ENCODE measurements at regions not wholly inside any gene's neighbourhood (a gene's known extent, or its start where the extent isn't known, plus 50 kb on each side); places are given as distances from the start of the nearest gene placed in this dataset.

GRCh38 chr1:82329226-82329625 is 528.5 kb downstream of the ADGRL2 start:
- DNase-seq, result no peak

GRCh38 chr1:82323144-82323841 is 522.6 kb downstream of the ADGRL2 start:
- intact Hi-C loops (cut with micrococcal nuclease), result no loop called here
- no peaks in the 10 kb centered on the region for H3K4me1 Mint-ChIP-seq
- CTCF ChIA-PET, result no interaction called here
- POLR2A ChIA-PET, result no interaction called here
- no peak overlapping the region for H3K4me3 Mint-ChIP-seq
- no peaks in the 10 kb centered on the region for H3K9me3 ChIP-seq (ENCODE audit: control insufficient read depth in 2 of 3, low read length in 3 of 3)
- peaks cover 0 to 6% (median 0%) of the 10 kb centered on the region in 11 donors for H3K9me3 Mint-ChIP-seq
- H3K36me3 ChIP-seq (ENCODE audit: control insufficient read depth in 2 of 3, insufficient read depth in 3 of 3, low read length in 3 of 3), result no peaks in the 10 kb centered on the region
- no peaks in the 10 kb centered on the region for H3K4me1 ChIP-seq (ENCODE audit: control insufficient read depth in 2 of 2, insufficient read depth in 2 of 2, low read length in 2 of 2)
- no peak for ATAC-seq
- H3K27ac Mint-ChIP-seq, result no peak overlapping the region
- no peak overlapping the region for H3K27ac ChIP-seq (ENCODE audit: low read depth, low read length)
- no peak overlapping the region for H3K4me3 ChIP-seq (ENCODE audit: low read length)
- DNase-seq, result no peak
- no peaks in the 10 kb centered on the region for H3K27me3 ChIP-seq (ENCODE audit: control insufficient read depth in 2 of 2, insufficient read depth in 2 of 2, low read length in 2 of 2)
- H3K27me3 Mint-ChIP-seq, result peaks cover 0 to 6% (median 0%) of the 10 kb centered on the region in 5 donors
- H3K36me3 Mint-ChIP-seq, result no peaks in the 10 kb centered on the region

More at GRCh38 chr1:82329226-82329625, 528.5 kb downstream of the ADGRL2 start:
- peaks cover 0 to 17% (median 2%) of the 10 kb centered on the region in 11 donors for H3K9me3 Mint-ChIP-seq
- H3K27ac Mint-ChIP-seq, result no peak overlapping the region
- ChIA-PET POLR2A (no interaction called here), CTCF (no interaction called here)
- ATAC-seq, result no peak
- peaks cover 0 to 4% (median 0%) of the 10 kb centered on the region in 5 donors for H3K27me3 Mint-ChIP-seq
- H3K36me3 Mint-ChIP-seq, result no peaks in the 10 kb centered on the region
- H3K4me3 ChIP-seq (ENCODE audit: low read length), result no peak overlapping the region
- H3K27ac ChIP-seq (ENCODE audit: low read depth, low read length), result no peak overlapping the region
- H3K27me3 ChIP-seq (ENCODE audit: control insufficient read depth in 2 of 2, insufficient read depth in 2 of 2, low read length in 2 of 2), result no peaks in the 10 kb centered on the region
- no peak overlapping the region for H3K4me3 Mint-ChIP-seq
- H3K4me1 Mint-ChIP-seq, result no peaks in the 10 kb centered on the region
- no peaks in the 10 kb centered on the region for H3K9me3 ChIP-seq (ENCODE audit: control insufficient read depth in 2 of 3, low read length in 3 of 3)
- intact Hi-C loops (cut with micrococcal nuclease), result no loop called here
- H3K4me1 ChIP-seq (ENCODE audit: control insufficient read depth in 2 of 2, insufficient read depth in 2 of 2, low read length in 2 of 2), result no peaks in the 10 kb centered on the region
- H3K36me3 ChIP-seq (ENCODE audit: control insufficient read depth in 2 of 3, insufficient read depth in 3 of 3, low read length in 3 of 3), result no peaks in the 10 kb centered on the region

- ChIA-PET CTCF (no interaction called here), POLR2A (no interaction called here)
- H3K27ac Mint-ChIP-seq, result no peak overlapping the region
- DNase-seq, result no peak
- Histone ChIP-seq H3K9me3 (ENCODE audit: control insufficient read depth in 2 of 3, low read length in 3 of 3) (no peaks in the 10 kb centered on the region), H3K27ac (ENCODE audit: low read depth, low read length) (no peak overlapping the region), H3K4me3 (ENCODE audit: low read length) (no peak overlapping the region), H3K36me3 (ENCODE audit: control insufficient read depth in 2 of 3, insufficient read depth in 3 of 3, low read length in 3 of 3) (no peaks in the 10 kb centered on the region), H3K27me3 (ENCODE audit: control insufficient read depth in 2 of 2, insufficient read depth in 2 of 2, low read length in 2 of 2) (no peaks in the 10 kb centered on the region), H3K4me1 (ENCODE audit: control insufficient read depth in 2 of 2, insufficient read depth in 2 of 2, low read length in 2 of 2) (no peaks in the 10 kb centered on the region)
- peaks cover 0 to 6% (median 0%) of the 10 kb centered on the region in 11 donors for H3K9me3 Mint-ChIP-seq
- no peak overlapping the region for H3K4me3 Mint-ChIP-seq
- peaks cover 0 to 6% (median 0%) of the 10 kb centered on the region in 5 donors for H3K27me3 Mint-ChIP-seq
- H3K4me1 Mint-ChIP-seq, result no peaks in the 10 kb centered on the region
- ATAC-seq, result no peak
- intact Hi-C loops (cut with micrococcal nuclease), result no loop called here
- no peaks in the 10 kb centered on the region for H3K36me3 Mint-ChIP-seq
Observed at GRCh38 chr1:82321794-82322193, 521.1 kb downstream of the ADGRL2 start.

GRCh38 chr1:82319546-82319945 is 518.8 kb downstream of the ADGRL2 start:
- no peaks in the 10 kb centered on the region for H3K27me3 ChIP-seq (ENCODE audit: control insufficient read depth in 2 of 2, insufficient read depth in 2 of 2, low read length in 2 of 2)
- POLR2A ChIA-PET, result no interaction called here
- no peaks in the 10 kb centered on the region for H3K9me3 ChIP-seq (ENCODE audit: control insufficient read depth in 2 of 3, low read length in 3 of 3)
- no peak overlapping the region for H3K27ac Mint-ChIP-seq
- no peak overlapping the region for H3K27ac ChIP-seq (ENCODE audit: low read depth, low read length)
- H3K27me3 Mint-ChIP-seq, result peaks cover 0 to 12% (median 0%) of the 10 kb centered on the region in 5 donors
- DNase-seq (no peak), ATAC-seq (no peak)
- peaks cover 0 to 4% (median 0%) of the 10 kb centered on the region in 11 donors for H3K9me3 Mint-ChIP-seq
- H3K4me1 ChIP-seq (ENCODE audit: control insufficient read depth in 2 of 2, insufficient read depth in 2 of 2, low read length in 2 of 2), result no peaks in the 10 kb centered on the region
- CTCF ChIA-PET, result no interaction called here
- no peaks in the 10 kb centered on the region for H3K4me1 Mint-ChIP-seq
- no peaks in the 10 kb centered on the region for H3K36me3 ChIP-seq (ENCODE audit: control insufficient read depth in 2 of 3, insufficient read depth in 3 of 3, low read length in 3 of 3)
- no peak overlapping the region for H3K4me3 ChIP-seq (ENCODE audit: low read length)
- no peak overlapping the region for H3K4me3 Mint-ChIP-seq
- no peaks in the 10 kb centered on the region for H3K36me3 Mint-ChIP-seq
- intact Hi-C loops (cut with micrococcal nuclease), result no loop called here

- H3K4me3 ChIP-seq (ENCODE audit: low read length), result no peak overlapping the region
- H3K27me3 Mint-ChIP-seq, result peaks cover 0 to 10% (median 0%) of the 10 kb centered on the region in 5 donors
- POLR2A ChIA-PET, result no interaction called here
Observed at GRCh38 chr1:82318921-82319320, 518.2 kb downstream of the ADGRL2 start.

GRCh38 chr1:82318265-82318664 is 517.5 kb downstream of the ADGRL2 start:
- no peak overlapping the region for H3K27ac Mint-ChIP-seq
- no peak overlapping the region for H3K4me3 Mint-ChIP-seq
- H3K36me3 Mint-ChIP-seq, result no peaks in the 10 kb centered on the region
- POLR2A ChIA-PET, result no interaction called here
- no peak overlapping the region for H3K4me3 ChIP-seq (ENCODE audit: low read length)
- no peak for DNase-seq
- ATAC-seq, result no peak
- no peak overlapping the region for H3K27ac ChIP-seq (ENCODE audit: low read depth, low read length)
- no peaks in the 10 kb centered on the region for H3K4me1 Mint-ChIP-seq
- H3K9me3 Mint-ChIP-seq, result peaks cover 0 to 4% (median 0%) of the 10 kb centered on the region in 11 donors
- CTCF ChIA-PET, result no interaction called here
- no peaks in the 10 kb centered on the region for H3K36me3 ChIP-seq (ENCODE audit: control insufficient read depth in 2 of 3, insufficient read depth in 3 of 3, low read length in 3 of 3)
- no peaks in the 10 kb centered on the region for H3K9me3 ChIP-seq (ENCODE audit: control insufficient read depth in 2 of 3, low read length in 3 of 3)
- H3K4me1 ChIP-seq (ENCODE audit: control insufficient read depth in 2 of 2, insufficient read depth in 2 of 2, low read length in 2 of 2), result no peaks in the 10 kb centered on the region
- intact Hi-C loops (cut with micrococcal nuclease), result no loop called here
- peaks cover 0 to 6% (median 0%) of the 10 kb centered on the region in 5 donors for H3K27me3 Mint-ChIP-seq
- no peaks in the 10 kb centered on the region for H3K27me3 ChIP-seq (ENCODE audit: control insufficient read depth in 2 of 2, insufficient read depth in 2 of 2, low read length in 2 of 2)

More at GRCh38 chr1:82318921-82319320, 518.2 kb downstream of the ADGRL2 start:
- CTCF ChIA-PET, result no interaction called here
- Mint-ChIP-seq H3K4me1 (no peaks in the 10 kb centered on the region), H3K9me3 (peaks cover 0 to 4% (median 0%) of the 10 kb centered on the region in 11 donors), H3K36me3 (no peaks in the 10 kb centered on the region), H3K27ac (no peak overlapping the region), H3K4me3 (no peak overlapping the region)
- H3K27me3 ChIP-seq (ENCODE audit: control insufficient read depth in 2 of 2, insufficient read depth in 2 of 2, low read length in 2 of 2), result no peaks in the 10 kb centered on the region
- H3K36me3 ChIP-seq (ENCODE audit: control insufficient read depth in 2 of 3, insufficient read depth in 3 of 3, low read length in 3 of 3), result no peaks in the 10 kb centered on the region
- no peaks in the 10 kb centered on the region for H3K9me3 ChIP-seq (ENCODE audit: control insufficient read depth in 2 of 3, low read length in 3 of 3)
- intact Hi-C loops (cut with micrococcal nuclease), result no loop called here
- H3K27ac ChIP-seq (ENCODE audit: low read depth, low read length), result no peak overlapping the region
- DNase-seq, result no peak
- H3K4me1 ChIP-seq (ENCODE audit: control insufficient read depth in 2 of 2, insufficient read depth in 2 of 2, low read length in 2 of 2), result no peaks in the 10 kb centered on the region
- ATAC-seq, result no peak

GRCh38 chr1:82317671-82318070 is 516.9 kb downstream of the ADGRL2 start:
- H3K27me3 Mint-ChIP-seq, result peaks cover 0 to 6% (median 0%) of the 10 kb centered on the region in 5 donors
- Histone ChIP-seq H3K9me3 (ENCODE audit: control insufficient read depth in 2 of 3, low read length in 3 of 3) (no peaks in the 10 kb centered on the region), H3K4me1 (ENCODE audit: control insufficient read depth in 2 of 2, insufficient read depth in 2 of 2, low read length in 2 of 2) (no peaks in the 10 kb centered on the region), H3K36me3 (ENCODE audit: control insufficient read depth in 2 of 3, insufficient read depth in 3 of 3, low read length in 3 of 3) (no peaks in the 10 kb centered on the region), H3K4me3 (ENCODE audit: low read length) (no peak overlapping the region), H3K27ac (ENCODE audit: low read depth, low read length) (no peak overlapping the region), H3K27me3 (ENCODE audit: control insufficient read depth in 2 of 2, insufficient read depth in 2 of 2, low read length in 2 of 2) (no peaks in the 10 kb centered on the region)
- no peak overlapping the region for H3K4me3 Mint-ChIP-seq
- no peaks in the 10 kb centered on the region for H3K4me1 Mint-ChIP-seq
- peaks cover 0 to 4% (median 0%) of the 10 kb centered on the region in 11 donors for H3K9me3 Mint-ChIP-seq
- intact Hi-C loops (cut with micrococcal nuclease), result no loop called here
- POLR2A ChIA-PET, result no interaction called here
- ATAC-seq (no peak), DNase-seq (no peak)
- CTCF ChIA-PET, result no interaction called here
- H3K36me3 Mint-ChIP-seq, result no peaks in the 10 kb centered on the region
- no peak overlapping the region for H3K27ac Mint-ChIP-seq
